ENCODE measurements at regions not wholly inside any gene's neighbourhood (a gene's known extent, or its start where the extent isn't known, plus 50 kb on each side); places are given as distances from the start of the nearest gene placed in this dataset.

DNA sequence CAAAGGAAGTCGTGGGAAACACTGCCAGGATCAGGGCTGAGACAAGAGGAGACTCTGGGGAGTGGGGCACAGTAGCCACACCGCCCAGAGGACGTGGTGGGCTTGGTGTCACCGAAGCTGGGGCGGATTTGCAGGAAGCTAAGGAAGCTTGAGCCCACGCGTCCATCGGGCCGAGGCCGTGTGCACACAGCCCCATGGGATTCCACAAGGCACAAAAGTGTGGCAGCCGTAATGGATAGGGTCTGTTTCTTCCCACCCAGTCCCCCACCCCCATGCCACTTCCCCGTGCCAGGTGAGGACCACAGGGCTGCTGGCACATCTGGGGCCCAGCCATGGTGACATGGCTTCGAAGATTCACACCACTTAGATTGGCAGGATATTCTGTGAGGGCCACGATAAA, 153.2 kb upstream of the SPACA7 start:
- H4K91ac ChIP-seq (replicated peaks; ENCODE audit: insufficient read length, low read length) = no peak overlapping the region
- H3K14ac ChIP-seq (ENCODE audit: insufficient read length) = no peak overlapping the region
- H3K4me3 ChIP-seq (ENCODE audit: extremely low read depth in 1 of 4, insufficient read depth in 2 of 4, low read depth in 3 of 4, low read length in 4 of 4) = no peak overlapping the region
- no peak overlapping the region for H3K4me2 ChIP-seq (ENCODE audit: insufficient read depth in 1 of 2, low read depth in 2 of 2, low read length in 2 of 2)
- no peak for DNase-seq (ENCODE audit: low read depth in 1 of 2, low spot score in 2 of 2)
- no peak overlapping the region for H2AK5ac ChIP-seq (ENCODE audit: low read depth, low read length)
- WGBS, 2 experiments (ENCODE audit: extremely low coverage in 1 of 2, insufficient coverage in 1 of 2, insufficient read length in 1 of 2, insufficient replicate concordance in 2 of 2, low coverage in 1 of 2, low lambda C conversion rate in 2 of 2, missing lambda C conversion rate in 1 of 2) = 92% methylated on average over 9 of the region's 14 CpGs; no CpG with 5 or more reads in 1 of the 2 experiments
- FAIRE-seq = no peak
- H3K27me3 ChIP-seq (replicated peaks in 1 of 4; ENCODE audit: control insufficient read depth in 3 of 4, extremely low read depth in 1 of 4, insufficient read depth in 3 of 4, low read length in 3 of 4) = peaks cover 0 to 1% (median 0%) of the 10 kb centered on the region in 4 experiments; a peak in 1 of 7 replicates
- H2BK12ac ChIP-seq (ENCODE audit: low read depth, low read length) = 0 out of 2 replicates have a peak overlapping the region, but pooled peaks have one; percentile 17
- H3K36me3 ChIP-seq (ENCODE audit: control insufficient read depth in 2 of 4, insufficient read depth in 4 of 4, low read length in 3 of 4) = no peaks in the 10 kb centered on the region
- CTCF ChIA-PET (ENCODE audit: partially characterized antibody) = interaction anchor here (0.9 to 1.6 kb wide), 5 partner anchors 15 to 179 kb away, joined by 3 to 4 read pairs (median 4); no protein-coding TSS in a partner anchor
- no peak overlapping the region for H3K56ac ChIP-seq (replicated peaks; ENCODE audit: insufficient read length, low read depth, low read length)
- no peak overlapping the region; the same call in 1 of the 2 replicates for H3K18ac ChIP-seq (ENCODE audit: extremely low read depth, low read length)
- no peak overlapping the region for H3K23ac ChIP-seq (ENCODE audit: insufficient read length)
- no peaks in the 10 kb centered on the region for H4K20me1 ChIP-seq (replicated peaks in 1 of 2; ENCODE audit: control insufficient read depth in 1 of 2, insufficient read depth in 2 of 2, low read length in 2 of 2)
- H4K8ac ChIP-seq (ENCODE audit: extremely low read depth, insufficient read depth, low read length) = no peak overlapping the region
- H2BK15ac ChIP-seq (ENCODE audit: low read length) = no peak overlapping the region
- no peak overlapping the region for H4K5ac ChIP-seq (ENCODE audit: insufficient read length, low read depth, low read length)
- no peaks in the 10 kb centered on the region for H3K79me2 ChIP-seq (ENCODE audit: control insufficient read depth in 1 of 2, insufficient read depth in 2 of 2, low read length in 2 of 2)
- TF ChIP-seq RFX5 (IDR thresholded peaks at IDR 0.05; ENCODE audit: borderline replicate concordance, low read depth, low read length) (no peak), POU5F1 (IDR thresholded peaks at IDR 0.05; ENCODE audit: low read depth, low read length) (no peak), GABPA (IDR thresholded peaks at IDR 0.05; ENCODE audit: borderline replicate concordance, insufficient read depth, low read length) (no peak)
- H3K4ac ChIP-seq (replicated peaks; ENCODE audit: insufficient read length, low read depth, low read length) = no peak overlapping the region
- H3K9ac ChIP-seq (replicated peaks in 1 of 4; ENCODE audit: extremely low read depth in 1 of 4, low read depth in 3 of 4, low read length in 3 of 4) = no peak overlapping the region
- no peak overlapping the region for H2AFZ ChIP-seq (ENCODE audit: low read length)
- H3K27ac ChIP-seq (ENCODE audit: low read depth, low read length) = no peak overlapping the region
- no peaks in the 10 kb centered on the region for H3K23me2 ChIP-seq (ENCODE audit: low read depth, low read length)
- H3K79me1 ChIP-seq (ENCODE audit: low read depth, low read length) = no peaks in the 10 kb centered on the region
- H3K9me3 ChIP-seq (ENCODE audit: insufficient read depth in 2 of 2, low read depth in 1 of 2, low read length in 1 of 2) = no peaks in the 10 kb centered on the region
- H3K4me1 ChIP-seq (replicated peaks in 1 of 4; ENCODE audit: control insufficient read depth in 3 of 4, insufficient read depth in 4 of 4, low read length in 3 of 4) = no peaks in the 10 kb centered on the region
- no peak overlapping the region for H2BK120ac ChIP-seq (replicated peaks; ENCODE audit: low read depth, low read length)
- POLR2A ChIA-PET (ENCODE audit: partially characterized antibody) = no interaction called here
- no peak overlapping the region for H2BK20ac ChIP-seq (ENCODE audit: low read length)
- no peak overlapping the region for H2BK5ac ChIP-seq (ENCODE audit: low read depth, low read length)
